SJCRH30 (cell line): ENCODE measurements at regions not wholly inside any gene's neighbourhood (a gene's known extent, or its start where the extent isn't known, plus 50 kb on each side); places are given as distances from the start of the nearest gene placed in this dataset.

Experiments used
- DNase-seq, 2 experiments: peaks; one replicate each; pipeline ENCODE4 v3.0.0-alpha.2; 2015 to 2020
- H3K27ac ChIP-seq: fragments of 250-450 bp; sonication (Bioruptor Pico); 2 replicates; pipeline ENCODE4 v1.5.1; 2020; ENCODE audit warnings: mild to moderate bottlenecking, moderate library complexity
- H3K27me3 ChIP-seq: fragments of 250-450 bp; sonication (Bioruptor Pico); 2 replicates; pipeline ENCODE4 v1.5.1; 2020; ENCODE audit warnings: mild to moderate bottlenecking, moderate library complexity
- H3K36me3 ChIP-seq: fragments of 250-450 bp; sonication (Bioruptor Pico); 2 replicates; pipeline ENCODE4 v1.5.1; 2020; ENCODE audit warnings: mild to moderate bottlenecking, moderate library complexity
- H3K4me1 ChIP-seq: fragments of 250-450 bp; sonication (Bioruptor Pico); 2 replicates; pipeline ENCODE4 v1.5.1; 2020; ENCODE audit warnings: mild to moderate bottlenecking, moderate library complexity
- H3K4me3 ChIP-seq: fragments of 250-450 bp; sonication (Bioruptor Pico); 2 replicates; pipeline ENCODE4 v1.5.1; 2020; ENCODE audit warnings: mild to moderate bottlenecking, moderate library complexity
- H3K9me3 ChIP-seq: fragments of 250-450 bp; sonication (Bioruptor Pico); replicated peaks from 2 replicates; pipeline ENCODE4 v1.5.1; 2020; ENCODE audit warnings: mild to moderate bottlenecking, moderate library complexity

DNA sequence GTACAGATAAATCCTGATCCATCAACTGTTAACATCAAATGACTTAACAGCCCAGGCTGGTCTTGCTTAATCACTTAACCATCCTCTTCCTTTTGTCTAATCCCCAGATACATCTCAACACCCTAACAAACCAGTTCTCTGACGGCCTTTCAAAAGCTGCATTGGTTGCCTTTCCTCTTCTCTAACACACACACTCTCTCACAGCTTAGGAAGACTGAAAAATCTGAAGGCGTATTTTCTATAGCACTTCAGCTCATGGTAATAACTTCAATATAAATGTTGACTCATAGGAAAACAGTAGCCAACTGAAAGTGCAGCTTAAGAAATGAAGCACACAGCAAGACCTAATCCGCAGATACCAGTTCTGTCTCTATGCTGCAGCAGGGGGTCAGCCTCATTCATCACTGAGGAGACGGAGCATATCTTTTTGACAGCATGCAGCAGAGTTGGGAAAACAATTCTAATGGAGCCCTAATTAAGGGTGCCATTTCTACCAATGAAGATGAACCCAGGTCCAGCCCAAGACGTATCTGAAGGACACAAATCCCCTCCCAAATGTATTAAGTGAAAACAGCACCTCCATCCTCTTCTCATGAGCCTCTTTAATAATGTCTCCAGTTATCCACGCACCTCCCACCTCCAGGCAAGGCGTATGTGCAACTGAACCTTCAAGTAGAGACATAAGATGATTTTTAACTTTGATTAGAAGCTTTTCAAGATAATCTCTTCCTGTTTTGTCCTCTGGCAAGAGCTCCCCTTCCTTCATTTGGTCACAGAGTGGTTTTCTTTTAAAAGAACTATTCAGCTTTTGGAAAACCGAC, 211.7 kb upstream of the NFE2L3 start:
- Histone ChIP-seq H3K9me3 (0 out of 2 replicates have a peak, but pooled peaks cover 6% of the 10 kb centered on the region), H3K4me3 (no peak overlapping the region), H3K27me3 (peaks cover 4% of the 10 kb centered on the region; the same call in 1 of the 2 replicates), H3K27ac (no peak overlapping the region), H3K36me3 (no peaks in the 10 kb centered on the region), H3K4me1 (no peaks in the 10 kb centered on the region)
- DNase-seq = no peak

DNA sequence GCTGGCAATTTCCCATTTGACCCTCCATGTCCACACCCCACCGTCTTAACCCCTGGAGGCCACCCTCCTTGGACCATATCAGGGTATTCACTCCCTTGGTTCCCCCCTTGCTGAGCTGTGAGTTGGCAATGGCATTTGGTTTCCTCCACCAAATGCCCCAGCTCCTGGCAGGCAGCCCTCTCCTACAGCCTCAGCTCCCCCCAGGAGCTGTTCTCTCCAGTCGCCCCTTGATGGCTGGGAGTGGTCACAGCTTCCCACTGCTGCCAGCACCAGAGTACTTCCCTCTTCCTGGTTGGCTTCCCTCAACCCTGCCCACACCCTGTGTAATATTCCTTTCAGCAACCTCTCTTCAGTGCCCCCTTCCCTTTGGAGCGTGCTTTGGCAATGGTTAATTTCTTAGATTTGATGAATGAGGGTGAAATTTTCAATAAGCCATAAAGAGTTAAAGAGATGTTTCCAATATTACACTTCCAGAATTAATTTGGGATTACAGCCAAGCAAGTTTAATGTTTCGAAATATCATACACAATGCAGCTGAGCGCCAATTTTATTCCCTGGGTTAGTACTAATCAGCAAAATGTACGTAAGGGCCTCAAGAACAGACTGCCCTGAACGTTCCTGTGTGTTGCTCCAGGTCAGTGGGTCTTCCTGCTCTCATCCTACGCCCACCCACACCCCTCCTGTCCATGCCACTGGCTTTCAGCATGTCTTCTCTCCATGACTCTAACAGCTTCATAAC, 207.1 kb upstream of the NFE2L3 start:
- no peaks in the 10 kb centered on the region for H3K36me3 ChIP-seq
- H3K27ac ChIP-seq = no peak overlapping the region
- no peak overlapping the region for H3K4me3 ChIP-seq
- peaks cover 33% of the 10 kb centered on the region for H3K4me1 ChIP-seq
- no peak for DNase-seq
- peaks cover 4% of the 10 kb centered on the region; the same call in 1 of the 2 replicates for H3K27me3 ChIP-seq
- peaks cover 11% of the 10 kb centered on the region; the same call in 1 of the 2 replicates for H3K9me3 ChIP-seq

- H3K4me3 ChIP-seq = no peak overlapping the region
- H3K9me3 ChIP-seq = peaks cover 11% of the 10 kb centered on the region; the same call in 1 of the 2 replicates
- no peaks in the 10 kb centered on the region for H3K36me3 ChIP-seq
- peaks cover 35% of the 10 kb centered on the region for H3K4me1 ChIP-seq
- DNase-seq = no peak
- no peak overlapping the region; the same call in 1 of the 2 replicates for H3K27ac ChIP-seq
- H3K27me3 ChIP-seq = peaks cover 4% of the 10 kb centered on the region; the same call in 1 of the 2 replicates
Observed at GRCh38 chr7:25945608-25946007, 206.4 kb upstream of the NFE2L3 start.

DNA sequence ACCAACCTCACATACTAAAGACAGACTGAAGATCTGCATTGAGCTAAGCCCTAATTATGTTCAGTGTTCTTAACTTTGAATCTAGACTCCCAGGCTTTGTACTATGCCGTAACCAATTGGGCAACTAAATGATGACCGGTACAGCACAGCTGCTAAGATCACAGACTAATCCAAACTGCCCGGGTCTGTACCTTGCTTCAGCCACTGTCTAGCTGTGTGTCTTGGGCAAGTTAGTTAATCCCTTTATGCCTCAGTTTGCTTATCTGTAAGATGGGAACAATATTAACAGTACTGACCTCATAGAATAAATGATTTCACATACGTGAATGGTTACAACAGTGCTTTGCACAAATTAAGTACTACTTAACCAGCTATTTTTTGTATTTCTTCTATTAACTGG, 205.8 kb upstream of the NFE2L3 start:
- no peak overlapping the region; the same call in 1 of the 2 replicates for H3K27ac ChIP-seq
- H3K9me3 ChIP-seq = peaks cover 11% of the 10 kb centered on the region; the same call in 1 of the 2 replicates
- H3K4me3 ChIP-seq = no peak overlapping the region
- peak; percentile 30 to 45 for DNase-seq
- H3K27me3 ChIP-seq = peaks cover 4% of the 10 kb centered on the region; the same call in 1 of the 2 replicates
- peaks cover 35% of the 10 kb centered on the region for H3K4me1 ChIP-seq
- H3K36me3 ChIP-seq = no peaks in the 10 kb centered on the region

DNA sequence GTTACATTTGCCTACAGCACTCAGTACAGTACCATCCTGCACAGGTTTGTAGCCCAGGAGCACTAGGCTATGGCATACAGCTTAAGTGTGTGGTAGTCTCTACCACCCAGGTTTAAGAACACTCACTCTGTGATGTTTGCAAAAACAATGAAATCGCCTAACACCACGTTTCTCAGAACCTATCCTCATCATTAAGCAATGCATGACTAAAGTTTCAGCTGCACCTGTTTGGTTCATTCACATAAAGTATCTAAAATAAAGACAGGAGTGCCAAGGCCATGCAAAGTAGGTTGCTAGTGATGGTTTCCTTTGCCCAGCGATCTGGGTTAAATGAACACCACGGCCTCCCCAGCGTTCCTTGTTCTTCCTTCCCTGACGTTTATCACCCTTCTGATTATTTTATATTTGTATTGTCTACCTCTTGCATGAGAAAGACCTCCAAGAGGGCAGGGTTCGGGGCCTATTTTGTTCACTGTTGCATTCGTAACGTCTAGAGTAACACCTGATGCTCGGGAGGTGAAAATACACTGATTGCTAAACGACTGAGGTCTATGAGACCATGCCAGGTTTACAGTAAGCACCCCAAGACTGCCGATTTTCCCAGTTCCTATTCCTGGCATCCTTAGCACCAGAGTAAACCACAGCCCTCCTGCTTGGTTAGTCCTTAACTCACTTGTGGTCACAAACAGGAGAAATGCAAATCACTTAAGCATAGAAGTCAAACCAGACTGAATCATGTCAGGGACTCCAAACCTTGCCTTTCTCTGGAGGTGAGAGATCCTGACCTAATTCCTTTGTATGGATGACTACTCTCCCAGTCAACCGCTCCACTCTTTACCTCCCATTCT, 204.1 kb upstream of the NFE2L3 start:
- Histone ChIP-seq H3K9me3 (peaks cover 5% of the 10 kb centered on the region; the same call in 1 of the 2 replicates), H3K4me3 (no peak overlapping the region), H3K27ac (peak overlapping the region; percentile 86), H3K27me3 (no peaks in the 10 kb centered on the region), H3K36me3 (no peaks in the 10 kb centered on the region), H3K4me1 (peaks cover 35% of the 10 kb centered on the region)
- DNase-seq = peak; percentile 58 to 77

GRCh38 chr7:25949736-25950487, 202.1 kb upstream of the NFE2L3 start:
- no peaks in the 10 kb centered on the region for H3K36me3 ChIP-seq
- peak overlapping the region; percentile 24; the same call in 1 of the 2 replicates for H3K27ac ChIP-seq
- peaks cover 39% of the 10 kb centered on the region for H3K4me1 ChIP-seq
- no peak for DNase-seq
- H3K9me3 ChIP-seq = peaks cover 5% of the 10 kb centered on the region; the same call in 1 of the 2 replicates
- H3K27me3 ChIP-seq = no peaks in the 10 kb centered on the region
- H3K4me3 ChIP-seq = peak overlapping the region; percentile 88

DNA sequence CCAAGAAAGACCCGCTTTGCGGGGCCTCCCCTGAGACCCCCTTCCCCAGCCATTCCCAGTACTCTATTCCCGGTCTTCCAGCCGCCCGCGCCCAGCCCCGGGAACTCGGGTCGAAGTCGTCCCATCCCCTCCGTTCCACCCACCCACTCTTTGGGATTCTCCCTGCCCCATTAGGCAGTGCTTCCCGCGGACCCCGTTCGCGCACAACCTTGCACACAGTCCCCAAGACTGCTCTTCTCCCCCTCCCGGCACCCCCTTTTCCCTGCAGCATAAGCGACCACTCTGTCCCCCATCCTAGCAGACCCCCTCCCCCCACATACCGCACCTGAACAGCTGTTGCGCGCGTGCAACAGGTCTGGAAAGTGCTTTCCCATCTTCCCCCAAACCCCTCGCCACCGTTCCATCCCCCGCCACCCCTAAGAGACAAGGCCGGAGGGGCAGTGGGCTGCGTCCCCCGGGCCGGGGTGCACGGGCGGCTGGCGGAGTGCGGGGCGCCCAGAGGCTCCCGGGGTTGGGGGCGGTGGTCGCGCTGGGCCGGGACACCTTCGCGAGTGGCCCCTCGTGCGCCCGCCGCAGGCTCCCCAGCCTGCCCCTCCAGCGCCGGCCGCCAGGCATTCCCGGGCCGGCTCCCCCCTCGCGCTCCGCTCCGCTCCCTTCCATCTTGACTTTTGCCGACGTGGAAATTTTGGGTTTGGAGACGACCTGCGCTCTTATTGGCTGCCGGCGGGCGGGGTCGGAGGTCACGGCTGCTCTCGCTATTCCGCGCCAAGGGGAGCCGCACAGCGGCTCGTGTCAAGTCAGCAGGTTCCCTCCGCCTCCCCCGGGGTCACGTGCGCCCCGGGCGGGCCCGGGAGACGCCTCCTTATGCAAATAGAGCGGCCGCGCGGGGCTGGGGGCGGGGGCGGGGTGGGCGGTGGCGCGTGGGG, 201.2 kb upstream of the NFE2L3 start:
- Histone ChIP-seq H3K36me3 (no peaks in the 10 kb centered on the region), H3K4me3 (peak overlapping the region; percentile 88), H3K9me3 (peaks cover 5% of the 10 kb centered on the region; the same call in 1 of the 2 replicates), H3K27me3 (no peaks in the 10 kb centered on the region), H3K27ac (peak overlapping the region; percentile 24; the same call in 1 of the 2 replicates), H3K4me1 (peaks cover 38% of the 10 kb centered on the region)
- DNase-seq = peak; percentile 91 to 94

DNA sequence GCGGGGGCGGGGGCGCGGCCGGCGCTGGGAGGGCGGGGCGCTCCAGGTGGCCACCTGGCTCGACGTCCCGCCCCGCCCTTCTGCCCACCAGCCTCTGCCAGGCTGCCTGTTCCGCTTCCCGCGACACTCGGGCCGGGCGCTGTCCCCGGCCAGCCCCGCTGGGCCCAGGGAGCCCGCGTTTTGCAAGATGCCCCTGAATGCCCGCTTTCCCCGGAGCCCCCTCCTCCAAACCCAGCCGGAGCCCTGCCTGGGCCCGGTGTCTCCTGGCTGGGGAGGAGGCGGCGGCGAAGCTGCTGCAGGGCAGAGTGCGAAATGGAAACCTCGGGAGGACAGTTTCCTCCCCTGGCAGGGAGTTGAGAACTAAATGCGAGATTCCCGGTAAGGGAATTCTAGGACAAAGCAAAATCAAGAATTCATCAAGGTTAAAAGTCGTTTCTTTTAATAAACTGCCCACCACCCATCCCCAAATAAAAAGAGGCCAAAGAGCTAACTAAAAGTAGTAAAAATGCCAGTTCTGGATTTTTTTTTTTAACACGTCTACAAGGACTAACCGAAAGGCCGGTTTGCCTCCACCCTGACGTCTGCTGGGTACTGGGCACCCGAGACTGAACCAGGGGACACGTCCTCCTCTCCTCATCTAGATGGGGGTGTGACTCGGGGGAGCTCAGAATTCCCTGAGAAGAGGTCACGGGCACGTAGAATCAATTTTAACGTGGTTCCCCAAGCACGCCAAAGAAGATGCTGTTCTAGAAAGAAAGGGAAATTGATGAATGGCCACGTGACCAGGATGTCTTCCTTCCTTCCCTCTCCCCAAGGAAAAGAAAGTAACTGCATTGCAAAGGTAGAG, 200.4 kb upstream of the NFE2L3 start:
- H3K27ac ChIP-seq = no peak overlapping the region; the same call in 1 of the 2 replicates

GRCh38 chr7:25952261-25953057, 199.5 kb upstream of the NFE2L3 start:
- Histone ChIP-seq H3K9me3 (no peaks in the 10 kb centered on the region), H3K27ac (no peak overlapping the region), H3K36me3 (no peaks in the 10 kb centered on the region), H3K4me1 (peaks cover 24% of the 10 kb centered on the region), H3K4me3 (no peak overlapping the region), H3K27me3 (no peaks in the 10 kb centered on the region)
- no peak for DNase-seq

More for the DNA sequence above, 200.4 kb upstream of the NFE2L3 start:
- H3K4me3 ChIP-seq = peak overlapping the region; percentile 88
- H3K27me3 ChIP-seq = no peaks in the 10 kb centered on the region
- no peak for DNase-seq
- peaks cover 1% of the 10 kb centered on the region; the same call in 1 of the 2 replicates for H3K9me3 ChIP-seq
- H3K36me3 ChIP-seq = no peaks in the 10 kb centered on the region
- H3K4me1 ChIP-seq = peaks cover 30% of the 10 kb centered on the region

- no peak overlapping the region for H3K27ac ChIP-seq
- DNase-seq = peak in 1 of 2 experiments; percentile 37
- H3K9me3 ChIP-seq = no peaks in the 10 kb centered on the region
- H3K27me3 ChIP-seq = no peaks in the 10 kb centered on the region
- H3K4me1 ChIP-seq = peaks cover 13% of the 10 kb centered on the region; the same call in 1 of the 2 replicates
- no peak overlapping the region for H3K4me3 ChIP-seq
- no peaks in the 10 kb centered on the region for H3K36me3 ChIP-seq
Observed at GRCh38 chr7:25953859-25954258, 198.1 kb upstream of the NFE2L3 start.

GRCh38 chr7:25954395-25954794, 197.6 kb upstream of the NFE2L3 start:
- Histone ChIP-seq H3K9me3 (no peaks in the 10 kb centered on the region), H3K4me3 (no peak overlapping the region), H3K4me1 (peaks cover 12% of the 10 kb centered on the region; the same call in 1 of the 2 replicates), H3K27me3 (no peaks in the 10 kb centered on the region), H3K36me3 (no peaks in the 10 kb centered on the region), H3K27ac (no peak overlapping the region)
- DNase-seq = no peak
